ENCODE measurements at regions not wholly inside any gene's neighbourhood (a gene's known extent, or its start where the extent isn't known, plus 50 kb on each side); places are given as distances from the start of the nearest gene placed in this dataset.

- no peak for TF ChIP-seq CTCF (IDR thresholded peaks at IDR 0.05)
Observed at GRCh38 chr9:89666950-89667349, 62.1 kb downstream of the GADD45G start.

- no peak for TF ChIP-seq CTCF (IDR thresholded peaks at IDR 0.05)
Observed at GRCh38 chr9:89667726-89668125, 62.9 kb downstream of the GADD45G start.

- no peak for TF ChIP-seq CTCF (IDR thresholded peaks at IDR 0.05)
Observed at GRCh38 chr9:89668216-89668865, 63.5 kb downstream of the GADD45G start.

DNA sequence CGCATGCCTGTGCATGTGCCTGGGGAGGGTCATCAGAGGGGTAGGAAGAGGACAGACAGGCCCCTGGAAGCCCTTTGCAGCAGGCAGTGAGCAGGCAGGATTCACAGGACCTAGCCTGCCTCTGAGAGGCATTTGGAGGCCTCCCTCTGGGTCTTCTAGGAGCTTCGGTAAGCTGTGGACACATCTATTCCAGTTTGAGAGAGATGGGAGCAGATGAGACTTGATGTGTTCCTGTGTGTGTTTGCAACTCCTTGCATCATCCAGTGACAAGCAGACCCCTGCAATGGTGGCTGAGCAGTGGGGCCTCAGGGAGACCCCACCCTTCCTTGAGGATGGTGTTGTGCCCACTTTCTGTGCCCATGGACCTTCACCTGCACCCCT lies 64.0 kb downstream of the GADD45G start:
- no peak for TF ChIP-seq CTCF (IDR thresholded peaks at IDR 0.05)

- no peak for TF ChIP-seq CTCF (IDR thresholded peaks at IDR 0.05)
Observed at GRCh38 chr9:89669361-89669842, 64.6 kb downstream of the GADD45G start.

GRCh38 chr9:89670114-89670513 lies 65.3 kb downstream of the GADD45G start:
- no peak for TF ChIP-seq CTCF (IDR thresholded peaks at IDR 0.05)

- TF ChIP-seq CTCF (IDR thresholded peaks at IDR 0.05), result no peak
Observed at GRCh38 chr9:89670801-89671434, 66.1 kb downstream of the GADD45G start.
